Ascending aorta (tissue), 2 donors: ENCODE measurements at regions not wholly inside any gene's neighbourhood (a gene's known extent, or its start where the extent isn't known, plus 50 kb on each side); places are given as distances from the start of the nearest gene placed in this dataset.

Experiments
- DNase-seq, 2 donors: peaks; one replicate each; pipeline ENCODE4 v3.0.0-alpha.2; 2019; ENCODE audit warnings: low spot score in 2 of 2
- H3K27ac ChIP-seq, 2 donors: fragments of 200-600 bp; sonication (generic); one replicate each; pipeline ENCODE4 v1.5.1; 2016 to 2017; ENCODE audit warnings: mild to moderate bottlenecking in 1 of 2
- H3K27me3 ChIP-seq: fragments of 200-600 bp; sonication (generic); one replicate; pipeline ENCODE4 v1.5.1; 2017
- H3K36me3 ChIP-seq, 2 donors: fragments of 200-600 bp; sonication (generic); one replicate each; pipeline ENCODE4 v1.5.1; 2016
- H3K4me1 ChIP-seq, 2 donors: fragments of 200-600 bp; sonication (generic); one replicate each; pipeline ENCODE4 v1.5.1; 2016 to 2017; ENCODE audit warnings: mild to moderate bottlenecking in 1 of 2
- H3K4me3 ChIP-seq, 2 donors: fragments of 200-600 bp; sonication (generic); one replicate each; pipeline ENCODE4 v1.5.1; 2016 to 2017; ENCODE audit warnings: mild to moderate bottlenecking in 1 of 2
- H3K9me3 ChIP-seq, 2 donors: fragments of 200-600 bp; sonication (generic); one replicate each; pipeline ENCODE4 v1.5.1; 2016
- intact Hi-C: fragments of 100-400 bp; cut with DNase I; formaldehyde crosslinking; loops from one replicate; pipeline ENCODE4 v1.15.1; 2023
- TF ChIP-seq, protein P1 (sequence below), 3 experiments: fragments of 200-600 bp in 2 of 3; fragments of 450-650 bp in 1 of 3; sonication (generic) in 2 of 3; IDR thresholded peaks; one replicate each; pipeline ENCODE4 v1.5.1; 2016 to 2019; ENCODE audit warnings: antibody characterized with exemption in 3 of 3, mild to moderate bottlenecking in 1 of 3, moderate library complexity in 1 of 3

DNA sequence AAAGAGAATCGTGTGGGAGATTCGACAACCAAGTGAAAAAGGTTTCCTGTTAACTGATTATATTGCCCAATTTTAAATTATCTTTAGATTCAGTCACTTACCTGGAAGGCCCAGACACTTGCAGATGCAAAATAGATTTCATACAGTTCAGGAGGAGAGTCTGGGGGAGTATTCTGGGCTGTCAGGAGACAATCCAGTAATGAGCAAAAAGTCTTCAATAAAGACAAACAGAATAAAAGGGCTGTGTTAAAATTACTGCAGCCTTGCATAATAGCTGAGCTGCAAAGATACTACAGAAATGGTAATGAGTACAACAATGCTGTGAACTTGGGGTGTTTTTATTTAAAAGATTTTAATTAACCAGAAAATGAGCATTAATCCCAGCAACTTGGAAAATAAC lies 303.6 kb downstream of the SP3 start:
- Histone ChIP-seq H3K27ac (no peak overlapping the region), H3K4me1 (no peaks in the 10 kb centered on the region), H3K9me3 (no peaks in the 10 kb centered on the region), H3K36me3 (no peaks in the 10 kb centered on the region), H3K4me3 (no peak overlapping the region), H3K27me3 (no peaks in the 10 kb centered on the region)
- DNase-seq: no peak
- TF ChIP-seq, protein P1, sequence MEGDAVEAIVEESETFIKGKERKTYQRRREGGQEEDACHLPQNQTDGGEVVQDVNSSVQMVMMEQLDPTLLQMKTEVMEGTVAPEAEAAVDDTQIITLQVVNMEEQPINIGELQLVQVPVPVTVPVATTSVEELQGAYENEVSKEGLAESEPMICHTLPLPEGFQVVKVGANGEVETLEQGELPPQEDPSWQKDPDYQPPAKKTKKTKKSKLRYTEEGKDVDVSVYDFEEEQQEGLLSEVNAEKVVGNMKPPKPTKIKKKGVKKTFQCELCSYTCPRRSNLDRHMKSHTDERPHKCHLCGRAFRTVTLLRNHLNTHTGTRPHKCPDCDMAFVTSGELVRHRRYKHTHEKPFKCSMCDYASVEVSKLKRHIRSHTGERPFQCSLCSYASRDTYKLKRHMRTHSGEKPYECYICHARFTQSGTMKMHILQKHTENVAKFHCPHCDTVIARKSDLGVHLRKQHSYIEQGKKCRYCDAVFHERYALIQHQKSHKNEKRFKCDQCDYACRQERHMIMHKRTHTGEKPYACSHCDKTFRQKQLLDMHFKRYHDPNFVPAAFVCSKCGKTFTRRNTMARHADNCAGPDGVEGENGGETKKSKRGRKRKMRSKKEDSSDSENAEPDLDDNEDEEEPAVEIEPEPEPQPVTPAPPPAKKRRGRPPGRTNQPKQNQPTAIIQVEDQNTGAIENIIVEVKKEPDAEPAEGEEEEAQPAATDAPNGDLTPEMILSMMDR (IDR thresholded peaks at IDR 0.05): no peak
- intact Hi-C loops: no loop called here

DNA sequence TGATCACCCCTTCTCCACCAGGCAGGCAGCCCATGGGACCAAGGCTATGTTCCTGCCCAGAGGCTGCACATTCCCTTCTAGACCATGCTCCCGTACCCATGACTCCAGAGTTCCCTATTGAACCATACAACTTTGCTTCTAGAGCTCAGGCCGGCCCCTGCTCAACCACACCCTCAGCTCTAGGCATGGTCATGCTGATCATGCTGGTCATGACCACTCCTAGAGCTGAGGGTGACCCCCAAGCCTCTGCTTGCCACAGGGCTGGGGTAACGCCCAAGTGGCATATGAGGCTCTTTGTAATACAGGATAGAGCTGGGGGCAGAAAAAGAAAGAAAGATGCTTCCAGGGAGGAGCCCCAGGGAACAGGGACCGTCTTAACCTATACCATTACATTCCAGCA lies 301.8 kb downstream of the SP3 start:
- no peak for DNase-seq
- H3K27ac ChIP-seq: no peak overlapping the region

GRCh38 chr2:173663835-173664512 lies 301.2 kb downstream of the SP3 start:
- no peaks in the 10 kb centered on the region for H3K27me3 ChIP-seq
- no peaks in the 10 kb centered on the region for H3K9me3 ChIP-seq
- TF ChIP-seq, protein P1 (IDR thresholded peaks at IDR 0.05): no peak
- no peak for DNase-seq
- intact Hi-C loops: no loop called here
- H3K4me1 ChIP-seq: no peaks in the 10 kb centered on the region
- H3K4me3 ChIP-seq: no peak overlapping the region
- H3K36me3 ChIP-seq: no peaks in the 10 kb centered on the region
- no peak overlapping the region for H3K27ac ChIP-seq

More for the DNA sequence above, 301.8 kb downstream of the SP3 start:
- TF ChIP-seq, protein P1 (IDR thresholded peaks at IDR 0.05): no peak
- Histone ChIP-seq H3K27me3 (no peaks in the 10 kb centered on the region), H3K4me3 (no peak overlapping the region), H3K4me1 (no peaks in the 10 kb centered on the region), H3K36me3 (no peaks in the 10 kb centered on the region), H3K9me3 (no peaks in the 10 kb centered on the region)
- intact Hi-C loops: no loop called here

GRCh38 chr2:173664513-173664910 lies 300.7 kb downstream of the SP3 start:
- TF ChIP-seq, protein P1 (IDR thresholded peaks at IDR 0.05): no peak
- Histone ChIP-seq H3K27ac (no peak overlapping the region), H3K4me1 (no peaks in the 10 kb centered on the region), H3K4me3 (no peak overlapping the region), H3K9me3 (no peaks in the 10 kb centered on the region), H3K27me3 (no peaks in the 10 kb centered on the region), H3K36me3 (no peaks in the 10 kb centered on the region)
- DNase-seq: no peak
- intact Hi-C loops: no loop called here

GRCh38 chr2:173666171-173666888 lies 298.8 kb downstream of the SP3 start:
- no peak for DNase-seq
- intact Hi-C loops: no loop called here
- Histone ChIP-seq H3K4me3 (no peak overlapping the region), H3K9me3 (no peaks in the 10 kb centered on the region), H3K36me3 (no peaks in the 10 kb centered on the region), H3K27ac (no peak overlapping the region), H3K4me1 (no peaks in the 10 kb centered on the region), H3K27me3 (no peaks in the 10 kb centered on the region)
- TF ChIP-seq, protein P1 (IDR thresholded peaks at IDR 0.05): no peak
